ENCODE measurements at regions not wholly inside any gene's neighbourhood (a gene's known extent, or its start where the extent isn't known, plus 50 kb on each side); places are given as distances from the start of the nearest gene placed in this dataset.
"Not testable (repeated sequence)": the region's sequence is repeated elsewhere in the genome, so short reads cannot be mapped to it uniquely, and the experiment has no call there.

DNA sequence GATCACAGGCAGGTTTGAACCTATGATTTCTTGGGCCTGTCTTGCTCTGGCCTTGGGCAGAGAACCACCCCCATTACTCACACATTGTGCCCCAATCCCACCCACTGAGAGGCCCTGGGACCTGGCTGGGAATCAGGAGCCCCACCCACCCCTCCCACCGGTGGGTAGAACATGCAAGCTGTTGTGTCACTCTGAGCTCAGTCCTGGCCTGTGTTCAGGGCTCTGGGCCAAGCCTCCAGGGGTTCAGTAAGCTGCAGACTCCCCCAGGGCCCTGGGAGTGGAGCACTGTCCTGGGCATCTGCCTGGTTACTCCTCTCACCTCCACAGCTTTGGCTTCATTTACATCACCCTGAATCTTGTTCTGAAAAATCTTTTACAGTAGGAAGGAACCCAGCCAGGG, 270.5 kb downstream of the RRAGC start:
- no peak overlapping the region for H3K4me3 ChIP-seq (ENCODE audit: low read length in 2 of 2)
- peaks cover 0 to 7% of the 10 kb centered on the region in 2 donors for H3K9me3 ChIP-seq (ENCODE audit: control insufficient read depth in 2 of 2, low read length in 2 of 2)
- no peak overlapping the region for H3K27ac ChIP-seq (ENCODE audit: low read length)
- no peaks in the 10 kb centered on the region for H3K27me3 ChIP-seq (ENCODE audit: control insufficient read depth in 1 of 2, insufficient read depth in 2 of 2, low read length in 2 of 2)
- no peak overlapping the region for H3K9ac ChIP-seq (ENCODE audit: low read length in 2 of 2)
- no peaks in the 10 kb centered on the region for H3K36me3 ChIP-seq (ENCODE audit: control insufficient read depth in 2 of 2, insufficient read depth in 2 of 2, low read length in 2 of 2)
- H3K4me1 ChIP-seq (ENCODE audit: control insufficient read depth, insufficient read depth, low read length): no peaks in the 10 kb centered on the region

- Histone ChIP-seq H3K36me3 (ENCODE audit: control insufficient read depth in 2 of 2, insufficient read depth in 2 of 2, low read length in 2 of 2) (no peaks in the 10 kb centered on the region), H3K9me3 (ENCODE audit: control insufficient read depth in 2 of 2, low read length in 2 of 2) (no peaks in the 10 kb centered on the region), H3K9ac (ENCODE audit: low read length in 2 of 2) (no peak overlapping the region), H3K27me3 (ENCODE audit: control insufficient read depth in 1 of 2, insufficient read depth in 2 of 2, low read length in 2 of 2) (no peaks in the 10 kb centered on the region), H3K27ac (ENCODE audit: low read length) (no peak overlapping the region), H3K4me3 (ENCODE audit: low read length in 2 of 2) (no peak overlapping the region), H3K4me1 (ENCODE audit: control insufficient read depth, insufficient read depth, low read length) (no peaks in the 10 kb centered on the region)
Observed at GRCh38 chr1:38587766-38588165, 271.8 kb downstream of the RRAGC start.

GRCh38 chr1:38586993-38587646, 272.5 kb downstream of the RRAGC start:
- no peaks in the 10 kb centered on the region for H3K9me3 ChIP-seq (ENCODE audit: control insufficient read depth in 2 of 2, low read length in 2 of 2)
- peaks cover 0 to 2% of the 10 kb centered on the region in 2 donors for H3K27me3 ChIP-seq (ENCODE audit: control insufficient read depth in 1 of 2, insufficient read depth in 2 of 2, low read length in 2 of 2)
- no peaks in the 10 kb centered on the region for H3K36me3 ChIP-seq (ENCODE audit: control insufficient read depth in 2 of 2, insufficient read depth in 2 of 2, low read length in 2 of 2)
- no peak overlapping the region for H3K4me3 ChIP-seq (ENCODE audit: low read length in 2 of 2)
- H3K9ac ChIP-seq (ENCODE audit: low read length in 2 of 2): no peak overlapping the region
- no peak overlapping the region for H3K27ac ChIP-seq (ENCODE audit: low read length)
- no peaks in the 10 kb centered on the region for H3K4me1 ChIP-seq (ENCODE audit: control insufficient read depth, insufficient read depth, low read length)

GRCh38 chr1:38585971-38586370, 273.6 kb downstream of the RRAGC start:
- Histone ChIP-seq H3K27me3 (ENCODE audit: control insufficient read depth in 1 of 2, insufficient read depth in 2 of 2, low read length in 2 of 2) (peaks cover 0 to 7% of the 10 kb centered on the region in 2 donors), H3K4me1 (ENCODE audit: control insufficient read depth, insufficient read depth, low read length) (no peaks in the 10 kb centered on the region), H3K4me3 (ENCODE audit: low read length in 2 of 2) (no peak overlapping the region), H3K9me3 (ENCODE audit: control insufficient read depth in 2 of 2, low read length in 2 of 2) (no peaks in the 10 kb centered on the region), H3K27ac (ENCODE audit: low read length) (no peak overlapping the region), H3K36me3 (ENCODE audit: control insufficient read depth in 2 of 2, insufficient read depth in 2 of 2, low read length in 2 of 2) (no peaks in the 10 kb centered on the region), H3K9ac (ENCODE audit: low read length in 2 of 2) (no peak overlapping the region)

- Histone ChIP-seq H3K9me3 (ENCODE audit: control insufficient read depth in 2 of 2, low read length in 2 of 2) (no peaks in the 10 kb centered on the region), H3K9ac (ENCODE audit: low read length in 2 of 2) (no peak overlapping the region), H3K4me3 (ENCODE audit: low read length in 2 of 2) (no peak overlapping the region), H3K36me3 (ENCODE audit: control insufficient read depth in 2 of 2, insufficient read depth in 2 of 2, low read length in 2 of 2) (no peaks in the 10 kb centered on the region), H3K27ac (ENCODE audit: low read length) (no peak overlapping the region), H3K4me1 (ENCODE audit: control insufficient read depth, insufficient read depth, low read length) (no peaks in the 10 kb centered on the region), H3K27me3 (ENCODE audit: control insufficient read depth in 1 of 2, insufficient read depth in 2 of 2, low read length in 2 of 2) (peaks cover 0 to 8% of the 10 kb centered on the region in 2 donors)
Observed at GRCh38 chr1:38585460-38585859, 274.1 kb downstream of the RRAGC start.

DNA sequence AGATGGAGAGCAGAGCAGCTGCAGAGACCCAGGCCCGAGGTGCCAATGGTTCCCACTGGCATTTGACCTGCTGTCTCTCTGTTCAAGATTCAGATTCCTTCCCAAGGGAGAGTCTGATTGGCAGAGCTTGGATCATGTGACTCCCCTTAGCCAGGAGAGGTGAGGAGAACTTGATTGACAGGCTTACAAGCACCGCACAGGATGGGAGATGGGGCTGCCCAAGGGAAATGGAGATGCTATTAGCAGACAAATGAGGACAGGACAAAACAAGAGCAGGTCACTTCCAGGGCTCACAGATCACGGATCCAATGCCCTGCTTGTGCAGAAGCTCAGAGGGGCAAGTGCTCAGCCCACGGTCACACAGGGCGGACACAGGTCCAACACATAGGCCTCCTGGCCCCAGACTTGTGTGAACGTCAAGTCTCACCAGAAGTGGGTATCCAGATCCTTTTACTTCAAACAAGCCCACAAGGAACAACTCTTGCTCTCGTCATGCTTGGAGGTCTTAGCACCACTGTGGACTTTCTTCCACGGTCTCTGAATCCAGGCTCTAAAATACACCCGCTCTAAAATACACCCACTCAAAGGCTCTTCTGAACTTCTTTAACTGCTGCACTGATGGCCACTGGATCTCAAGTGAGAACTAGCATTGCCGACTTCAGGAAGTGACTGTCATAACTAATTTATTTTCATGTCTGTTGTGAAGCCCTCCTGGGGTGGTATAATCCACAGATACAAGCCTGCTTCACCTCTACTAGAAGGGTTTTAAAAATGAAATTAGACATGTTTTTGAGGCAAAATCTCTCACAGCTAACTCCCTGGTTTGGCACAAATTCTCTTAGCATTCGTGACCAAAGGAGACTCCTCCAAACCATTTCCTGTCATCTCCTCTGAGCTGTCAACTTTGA, 274.9 kb downstream of the RRAGC start:
- no peak overlapping the region for H3K9ac ChIP-seq (ENCODE audit: low read length in 2 of 2)
- no peaks in the 10 kb centered on the region for H3K4me1 ChIP-seq (ENCODE audit: control insufficient read depth, insufficient read depth, low read length)
- H3K36me3 ChIP-seq (ENCODE audit: control insufficient read depth in 2 of 2, insufficient read depth in 2 of 2, low read length in 2 of 2): no peaks in the 10 kb centered on the region
- H3K9me3 ChIP-seq (ENCODE audit: control insufficient read depth in 2 of 2, low read length in 2 of 2): no peaks in the 10 kb centered on the region
- H3K4me3 ChIP-seq (ENCODE audit: low read length in 2 of 2): no peak overlapping the region
- H3K27ac ChIP-seq (ENCODE audit: low read length): no peak overlapping the region
- H3K27me3 ChIP-seq (ENCODE audit: control insufficient read depth in 1 of 2, insufficient read depth in 2 of 2, low read length in 2 of 2): peaks cover 0 to 14% of the 10 kb centered on the region in 2 donors

DNA sequence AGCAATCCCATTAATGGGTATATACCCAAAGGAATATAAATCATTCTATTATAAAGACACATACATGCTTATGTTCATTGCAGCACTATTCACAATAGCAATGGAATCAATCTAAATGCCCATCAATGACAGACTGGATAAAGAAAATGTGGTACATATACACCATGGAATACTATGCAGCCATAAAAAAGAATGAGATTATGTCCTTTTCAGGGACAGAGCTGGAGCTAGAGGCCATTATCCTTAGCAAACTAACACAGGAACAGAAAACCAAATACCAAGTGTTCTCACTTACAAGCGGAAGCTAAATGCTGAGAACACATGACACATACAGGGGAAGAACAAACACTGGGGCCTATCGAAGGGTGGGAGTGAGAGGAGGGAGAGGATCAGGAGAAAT, 276.3 kb downstream of the RRAGC start:
- not testable (repeated sequence) for H3K4me1 ChIP-seq (ENCODE audit: control insufficient read depth, insufficient read depth, low read length); H3K36me3 ChIP-seq (ENCODE audit: control insufficient read depth in 2 of 2, insufficient read depth in 2 of 2, low read length in 2 of 2); H3K27ac ChIP-seq (ENCODE audit: low read length); H3K9ac ChIP-seq (ENCODE audit: low read length in 2 of 2); H3K9me3 ChIP-seq (ENCODE audit: control insufficient read depth in 2 of 2, low read length in 2 of 2); H3K4me3 ChIP-seq (ENCODE audit: low read length in 2 of 2)
- H3K27me3 ChIP-seq (ENCODE audit: control insufficient read depth in 1 of 2, insufficient read depth in 2 of 2, low read length in 2 of 2): peaks cover 10 to 24% of the 10 kb centered on the region in 2 donors

GRCh38 chr1:38581396-38581795, 278.2 kb downstream of the RRAGC start:
- Histone ChIP-seq H3K4me1 (ENCODE audit: control insufficient read depth, insufficient read depth, low read length) (no peaks in the 10 kb centered on the region), H3K36me3 (ENCODE audit: control insufficient read depth in 2 of 2, insufficient read depth in 2 of 2, low read length in 2 of 2) (no peaks in the 10 kb centered on the region), H3K27ac (ENCODE audit: low read length) (no peak overlapping the region), H3K9me3 (ENCODE audit: control insufficient read depth in 2 of 2, low read length in 2 of 2) (no peaks in the 10 kb centered on the region), H3K27me3 (ENCODE audit: control insufficient read depth in 1 of 2, insufficient read depth in 2 of 2, low read length in 2 of 2) (peaks cover 14 to 31% of the 10 kb centered on the region in 2 donors), H3K9ac (ENCODE audit: low read length in 2 of 2) (no peak overlapping the region), H3K4me3 (ENCODE audit: low read length in 2 of 2) (no peak overlapping the region)

- Histone ChIP-seq H3K4me1 (ENCODE audit: control insufficient read depth, insufficient read depth, low read length) (no peaks in the 10 kb centered on the region), H3K4me3 (ENCODE audit: low read length in 2 of 2) (no peak overlapping the region), H3K27ac (ENCODE audit: low read length) (no peak overlapping the region), H3K36me3 (ENCODE audit: control insufficient read depth in 2 of 2, insufficient read depth in 2 of 2, low read length in 2 of 2) (no peaks in the 10 kb centered on the region), H3K27me3 (ENCODE audit: control insufficient read depth in 1 of 2, insufficient read depth in 2 of 2, low read length in 2 of 2) (peaks cover 14 to 33% of the 10 kb centered on the region in 2 donors), H3K9me3 (ENCODE audit: control insufficient read depth in 2 of 2, low read length in 2 of 2) (no peaks in the 10 kb centered on the region), H3K9ac (ENCODE audit: low read length in 2 of 2) (no peak overlapping the region)
Observed at GRCh38 chr1:38580594-38580993, 279.0 kb downstream of the RRAGC start.

- Histone ChIP-seq H3K4me1 (ENCODE audit: control insufficient read depth, insufficient read depth, low read length) (no peaks in the 10 kb centered on the region), H3K36me3 (ENCODE audit: control insufficient read depth in 2 of 2, insufficient read depth in 2 of 2, low read length in 2 of 2) (no peaks in the 10 kb centered on the region), H3K4me3 (ENCODE audit: low read length in 2 of 2) (no peak overlapping the region), H3K27me3 (ENCODE audit: control insufficient read depth in 1 of 2, insufficient read depth in 2 of 2, low read length in 2 of 2) (peaks cover 14 to 33% of the 10 kb centered on the region in 2 donors), H3K9me3 (ENCODE audit: control insufficient read depth in 2 of 2, low read length in 2 of 2) (no peaks in the 10 kb centered on the region), H3K9ac (ENCODE audit: low read length in 2 of 2) (no peak overlapping the region), H3K27ac (ENCODE audit: low read length) (no peak overlapping the region)
Observed at GRCh38 chr1:38579056-38579455, 280.5 kb downstream of the RRAGC start.
